WTC11 (cell line): ENCODE measurements at regions not wholly inside any gene's neighbourhood (a gene's known extent, or its start where the extent isn't known, plus 50 kb on each side); places are given as distances from the start of the nearest gene placed in this dataset.

Source experiments
- ATAC-seq: fragments of 200-7000 bp; cut with Tn5 transposase; 2 replicates; pipeline ENCODE4 v1.10.0; 2021; ENCODE audit warnings: mild to moderate bottlenecking, moderate library complexity
- CTCF ChIA-PET: fragments of 300-600 bp; sonication (Branson Sonifier 250); formaldehyde crosslinking; loops from one replicate; lab custom pipeline; 2021; ENCODE audit warnings: antibody characterized with exemption; lab: Charles Lee
- POLR2A ChIA-PET: fragments of 350-600 bp; sonication (Branson Sonifier 250); formaldehyde crosslinking; loops from one replicate; lab custom pipeline; 2021; ENCODE audit warnings: antibody characterized with exemption; lab: Charles Lee
- DNase-seq: peaks from one replicate; pipeline ENCODE4 v3.0.0; 2021; ENCODE audit warnings: low spot score
- H3K27ac Mint-ChIP-seq: 2 replicates; pipeline ENCODE4 v1.8.0; 2021; ENCODE audit warnings: mixed read lengths
- H3K27me3 Mint-ChIP-seq: 2 replicates; pipeline ENCODE4 v1.8.0; 2021; ENCODE audit warnings: low read depth, mild to moderate bottlenecking, moderate library complexity, mixed read lengths
- H3K36me3 Mint-ChIP-seq: 2 replicates; pipeline ENCODE4 v1.8.0; 2021; ENCODE audit warnings: mixed read lengths
- H3K4me1 Mint-ChIP-seq: 2 replicates; pipeline ENCODE4 v1.8.0; 2022; ENCODE audit warnings: mixed read lengths
- H3K4me3 Mint-ChIP-seq: 2 replicates; pipeline ENCODE4 v1.8.0; 2021; ENCODE audit warnings: mild to moderate bottlenecking, moderate library complexity, mixed read lengths
- H3K9me3 Mint-ChIP-seq: 2 replicates; pipeline ENCODE4 v1.8.0; 2021; ENCODE audit warnings: mixed read lengths
- CREM ChIP-seq: sonication (generic); formaldehyde crosslinking; IDR thresholded peaks from 2 replicates; pipeline ENCODE4 v1.8.1; 2022; ENCODE audit warnings: mild to moderate bottlenecking, missing genetic modification reagents, moderate library complexity
- GRHL2 ChIP-seq: fragments of 250-450 bp; sonication (Bioruptor Pico); IDR thresholded peaks from 2 replicates; pipeline ENCODE4 v1.8.0; 2022; ENCODE audit warnings: mild to moderate bottlenecking, moderate library complexity; ENCODE audit not compliant: insufficient replicate concordance, severe bottlenecking
- IRF2 ChIP-seq: sonication (generic); formaldehyde crosslinking; IDR thresholded peaks from 2 replicates; pipeline ENCODE4 v1.8.0; 2022; ENCODE audit warnings: low read depth, missing genetic modification reagents, borderline replicate concordance
- JAZF1 ChIP-seq: fragments of 250-450 bp; sonication (Bioruptor Pico); IDR thresholded peaks from 2 replicates; pipeline ENCODE4 v1.9.0; 2021; ENCODE audit warnings: moderate library complexity, mild to moderate bottlenecking, inconsistent platforms
- MYBL2 ChIP-seq: sonication (generic); formaldehyde crosslinking; IDR thresholded peaks from 2 replicates; pipeline ENCODE4 v1.8.1; 2023; ENCODE audit warnings: mild to moderate bottlenecking, moderate library complexity, missing genetic modification reagents
- TP53 ChIP-seq: sonication (generic); formaldehyde crosslinking; IDR thresholded peaks from 2 replicates; pipeline ENCODE4 v1.8.1; 2023; ENCODE audit warnings: mild to moderate bottlenecking, missing genetic modification reagents
- ZBTB21 ChIP-seq: sonication (generic); formaldehyde crosslinking; IDR thresholded peaks from 2 replicates; pipeline ENCODE4 v1.8.1; 2023; ENCODE audit warnings: mild to moderate bottlenecking, missing genetic modification reagents, borderline replicate concordance
- ZNF121 ChIP-seq: sonication (generic); formaldehyde crosslinking; IDR thresholded peaks from 2 replicates; pipeline ENCODE4 v1.8.0; 2023; ENCODE audit warnings: missing genetic modification reagents
- ZNF423 ChIP-seq: fragments of 250-450 bp; sonication (Bioruptor Pico); IDR thresholded peaks from 2 replicates; pipeline ENCODE4 v2.1.2; 2022; ENCODE audit warnings: mild to moderate bottlenecking, moderate library complexity
- ZNF671 ChIP-seq: fragments of 250-450 bp; sonication (Bioruptor Pico); IDR thresholded peaks from 2 replicates; pipeline ENCODE4 v1.8.0; 2021; ENCODE audit warnings: mild to moderate bottlenecking
- TF ChIP-seq, protein P1 (sequence below): sonication (generic); formaldehyde crosslinking; IDR thresholded peaks from 2 replicates; pipeline ENCODE4 v1.8.1; 2022; ENCODE audit warnings: low read depth, mild to moderate bottlenecking, moderate library complexity, missing genetic modification reagents, borderline replicate concordance
- TF ChIP-seq, protein P2 (sequence below): sonication (generic); formaldehyde crosslinking; IDR thresholded peaks from 2 replicates; pipeline ENCODE4 v1.8.0; 2023; ENCODE audit warnings: missing genetic modification reagents, mild to moderate bottlenecking, borderline replicate concordance
- TF ChIP-seq, protein P3 (sequence below): sonication (generic); formaldehyde crosslinking; IDR thresholded peaks from 2 replicates; pipeline ENCODE4 v1.8.1; 2023; ENCODE audit warnings: mild to moderate bottlenecking, missing genetic modification reagents, moderate library complexity
- TF ChIP-seq, protein P4 (sequence below): fragments of 250-450 bp; sonication (Bioruptor Pico); conservative IDR thresholded peaks from 2 replicates; pipeline ENCODE4 v1.9.0; 2021; ENCODE audit warnings: mild to moderate bottlenecking
- TF ChIP-seq, protein P5 (sequence below): fragments of 250-450 bp; sonication (Bioruptor Pico); IDR thresholded peaks from 2 replicates; pipeline ENCODE4 v1.9.0; 2021; ENCODE audit warnings: mild to moderate bottlenecking
- TF ChIP-seq, protein P6 (sequence below): sonication (generic); formaldehyde crosslinking; IDR thresholded peaks from 2 replicates; pipeline ENCODE4 v1.8.1; 2022; ENCODE audit warnings: mild to moderate bottlenecking, moderate library complexity, missing genetic modification reagents

DNA sequence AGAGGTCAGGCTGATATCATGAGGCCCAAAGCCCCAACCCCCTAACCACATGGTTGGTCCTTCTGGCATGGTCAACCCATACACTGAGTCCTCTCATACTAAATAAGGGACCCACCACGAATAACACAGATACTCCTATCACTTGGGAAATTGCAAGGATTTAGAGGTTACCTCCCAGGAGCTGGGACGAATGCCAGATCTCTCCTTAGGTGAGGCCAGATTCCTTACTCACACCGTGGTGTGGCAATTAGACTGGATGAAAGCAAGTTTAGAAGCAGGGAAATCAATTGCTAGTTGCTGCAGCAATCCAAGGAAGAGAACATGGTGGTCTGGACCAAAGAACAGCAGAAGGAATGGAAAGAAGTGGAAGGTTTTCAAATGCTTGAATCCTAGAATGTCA, 60.1 kb downstream of the IER5 start:
- peaks cover 19% of the 10 kb centered on the region for H3K9me3 Mint-ChIP-seq
- no peak overlapping the region for H3K27ac Mint-ChIP-seq
- peaks cover 11% of the 10 kb centered on the region for H3K27me3 Mint-ChIP-seq
- no peak overlapping the region for H3K4me3 Mint-ChIP-seq
- no peak for TF ChIP-seq JAZF1 (CRISPR knock-in tag)
- TF ChIP-seq CREM, result no peak
- TF ChIP-seq ZBTB21 (CRISPR knock-in tag), result no peak
- no peak for TF ChIP-seq IRF2 (CRISPR knock-in tag)
- no peak for TF ChIP-seq GRHL2 (CRISPR knock-in tag)
- TF ChIP-seq, protein P1, sequence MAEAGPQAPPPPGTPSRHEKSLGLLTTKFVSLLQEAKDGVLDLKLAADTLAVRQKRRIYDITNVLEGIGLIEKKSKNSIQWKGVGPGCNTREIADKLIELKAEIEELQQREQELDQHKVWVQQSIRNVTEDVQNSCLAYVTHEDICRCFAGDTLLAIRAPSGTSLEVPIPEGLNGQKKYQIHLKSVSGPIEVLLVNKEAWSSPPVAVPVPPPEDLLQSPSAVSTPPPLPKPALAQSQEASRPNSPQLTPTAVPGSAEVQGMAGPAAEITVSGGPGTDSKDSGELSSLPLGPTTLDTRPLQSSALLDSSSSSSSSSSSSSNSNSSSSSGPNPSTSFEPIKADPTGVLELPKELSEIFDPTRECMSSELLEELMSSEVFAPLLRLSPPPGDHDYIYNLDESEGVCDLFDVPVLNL (CRISPR knock-in tag), result no peak
- no peak for TF ChIP-seq ZNF121
- no peak for TF ChIP-seq ZNF671 (CRISPR knock-in tag)
- TF ChIP-seq, protein P2, sequence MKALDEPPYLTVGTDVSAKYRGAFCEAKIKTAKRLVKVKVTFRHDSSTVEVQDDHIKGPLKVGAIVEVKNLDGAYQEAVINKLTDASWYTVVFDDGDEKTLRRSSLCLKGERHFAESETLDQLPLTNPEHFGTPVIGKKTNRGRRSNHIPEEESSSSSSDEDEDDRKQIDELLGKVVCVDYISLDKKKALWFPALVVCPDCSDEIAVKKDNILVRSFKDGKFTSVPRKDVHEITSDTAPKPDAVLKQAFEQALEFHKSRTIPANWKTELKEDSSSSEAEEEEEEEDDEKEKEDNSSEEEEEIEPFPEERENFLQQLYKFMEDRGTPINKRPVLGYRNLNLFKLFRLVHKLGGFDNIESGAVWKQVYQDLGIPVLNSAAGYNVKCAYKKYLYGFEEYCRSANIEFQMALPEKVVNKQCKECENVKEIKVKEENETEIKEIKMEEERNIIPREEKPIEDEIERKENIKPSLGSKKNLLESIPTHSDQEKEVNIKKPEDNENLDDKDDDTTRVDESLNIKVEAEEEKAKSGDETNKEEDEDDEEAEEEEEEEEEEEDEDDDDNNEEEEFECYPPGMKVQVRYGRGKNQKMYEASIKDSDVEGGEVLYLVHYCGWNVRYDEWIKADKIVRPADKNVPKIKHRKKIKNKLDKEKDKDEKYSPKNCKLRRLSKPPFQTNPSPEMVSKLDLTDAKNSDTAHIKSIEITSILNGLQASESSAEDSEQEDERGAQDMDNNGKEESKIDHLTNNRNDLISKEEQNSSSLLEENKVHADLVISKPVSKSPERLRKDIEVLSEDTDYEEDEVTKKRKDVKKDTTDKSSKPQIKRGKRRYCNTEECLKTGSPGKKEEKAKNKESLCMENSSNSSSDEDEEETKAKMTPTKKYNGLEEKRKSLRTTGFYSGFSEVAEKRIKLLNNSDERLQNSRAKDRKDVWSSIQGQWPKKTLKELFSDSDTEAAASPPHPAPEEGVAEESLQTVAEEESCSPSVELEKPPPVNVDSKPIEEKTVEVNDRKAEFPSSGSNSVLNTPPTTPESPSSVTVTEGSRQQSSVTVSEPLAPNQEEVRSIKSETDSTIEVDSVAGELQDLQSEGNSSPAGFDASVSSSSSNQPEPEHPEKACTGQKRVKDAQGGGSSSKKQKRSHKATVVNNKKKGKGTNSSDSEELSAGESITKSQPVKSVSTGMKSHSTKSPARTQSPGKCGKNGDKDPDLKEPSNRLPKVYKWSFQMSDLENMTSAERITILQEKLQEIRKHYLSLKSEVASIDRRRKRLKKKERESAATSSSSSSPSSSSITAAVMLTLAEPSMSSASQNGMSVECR (CRISPR knock-in tag), result no peak
- TF ChIP-seq TP53, result no peak
- TF ChIP-seq, protein P3, sequence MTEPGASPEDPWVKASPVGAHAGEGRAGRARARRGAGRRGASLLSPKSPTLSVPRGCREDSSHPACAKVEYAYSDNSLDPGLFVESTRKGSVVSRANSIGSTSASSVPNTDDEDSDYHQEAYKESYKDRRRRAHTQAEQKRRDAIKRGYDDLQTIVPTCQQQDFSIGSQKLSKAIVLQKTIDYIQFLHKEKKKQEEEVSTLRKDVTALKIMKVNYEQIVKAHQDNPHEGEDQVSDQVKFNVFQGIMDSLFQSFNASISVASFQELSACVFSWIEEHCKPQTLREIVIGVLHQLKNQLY (CRISPR knock-in tag), result no peak
- TF ChIP-seq, protein P4, sequence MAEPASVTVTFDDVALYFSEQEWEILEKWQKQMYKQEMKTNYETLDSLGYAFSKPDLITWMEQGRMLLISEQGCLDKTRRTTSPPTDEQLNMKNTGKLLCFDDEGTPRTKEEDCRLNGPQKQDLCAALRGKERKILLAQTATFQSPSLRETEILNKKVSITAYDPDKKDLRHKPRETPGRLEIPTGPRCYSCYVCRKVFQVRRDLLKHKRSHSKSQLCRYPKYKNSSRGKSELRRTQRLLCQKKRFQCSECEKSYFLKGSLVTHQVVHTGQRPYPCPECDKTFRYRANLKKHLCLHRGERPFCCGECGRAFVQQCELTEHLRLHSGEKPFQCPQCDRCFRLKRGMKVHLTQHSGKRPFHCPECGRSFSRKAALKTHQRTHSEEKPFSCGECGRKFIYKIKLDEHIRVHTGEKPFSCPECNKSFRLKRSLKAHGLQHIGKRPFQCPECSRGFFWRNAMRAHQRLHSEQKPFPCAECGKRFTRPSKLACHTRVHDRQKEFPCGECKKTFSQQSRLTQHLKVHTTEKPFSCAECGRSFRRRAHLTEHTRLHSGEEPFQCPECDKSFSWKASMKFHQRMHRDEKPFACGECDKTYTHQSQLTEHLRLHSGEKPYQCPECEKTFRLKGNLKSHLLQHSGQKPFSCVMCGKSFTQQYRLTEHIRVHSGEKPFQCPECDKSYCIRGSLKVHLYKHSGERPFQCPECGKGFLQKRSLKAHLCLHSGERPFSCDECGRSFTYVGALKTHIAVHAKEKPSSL (CRISPR knock-in tag), result no peak
- TF ChIP-seq, protein P5, sequence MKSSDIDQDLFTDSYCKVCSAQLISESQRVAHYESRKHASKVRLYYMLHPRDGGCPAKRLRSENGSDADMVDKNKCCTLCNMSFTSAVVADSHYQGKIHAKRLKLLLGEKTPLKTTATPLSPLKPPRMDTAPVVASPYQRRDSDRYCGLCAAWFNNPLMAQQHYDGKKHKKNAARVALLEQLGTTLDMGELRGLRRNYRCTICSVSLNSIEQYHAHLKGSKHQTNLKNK (CRISPR knock-in tag), result no peak
- no peak for TF ChIP-seq ZNF423 (CRISPR knock-in tag)
- ChIA-PET POLR2A (no interaction called here), CTCF (interaction anchor here (1.0 to 1.4 kb wide), 2 partner anchors 65 to 110 kb away, joined by 3 read pairs; no protein-coding TSS in a partner anchor)
- DNase-seq (no peak), ATAC-seq (no peak)
- H3K4me1 Mint-ChIP-seq, result peaks cover 20% of the 10 kb centered on the region
- no peaks in the 10 kb centered on the region for H3K36me3 Mint-ChIP-seq

DNA sequence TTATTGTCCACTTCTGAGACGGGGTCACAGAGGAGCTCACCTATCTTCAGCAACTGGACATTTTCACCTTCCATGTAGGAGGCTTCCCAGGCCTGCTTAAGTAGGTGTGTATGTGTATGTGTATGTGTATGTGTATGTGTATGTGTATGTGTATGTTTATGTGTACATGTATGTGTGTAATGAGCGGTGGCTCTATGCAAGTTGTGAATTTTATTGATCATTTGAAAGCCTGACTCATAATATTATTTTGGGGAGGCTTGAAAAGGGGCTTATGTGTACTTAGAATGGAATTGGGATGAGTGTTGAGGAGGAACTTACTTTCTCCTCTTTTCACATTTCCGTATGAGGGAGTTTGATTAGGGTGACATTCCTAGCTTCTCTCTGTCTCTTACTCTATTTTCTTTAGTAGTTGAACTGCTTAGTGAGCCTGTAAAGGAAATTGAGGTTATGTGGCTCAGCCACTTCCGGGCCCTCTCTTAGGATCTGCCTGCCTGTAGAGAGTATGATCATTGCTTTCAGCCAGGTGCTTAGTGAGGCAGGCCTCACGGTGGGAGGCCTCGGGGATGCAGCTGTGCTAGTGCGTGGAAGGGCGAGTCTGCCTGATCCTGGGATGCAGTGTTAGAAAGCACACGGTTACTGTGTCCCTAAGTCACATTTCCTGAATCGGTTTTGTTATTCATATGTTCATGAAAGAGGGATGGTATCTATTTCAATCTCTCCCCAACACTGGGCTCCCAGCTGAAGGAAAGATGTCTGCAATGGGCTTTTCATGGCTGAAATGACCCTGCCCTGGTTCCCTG, 61.0 kb downstream of the IER5 start:
- Mint-ChIP-seq H3K27me3 (peaks cover 5% of the 10 kb centered on the region), H3K9me3 (peaks cover 23% of the 10 kb centered on the region), H3K36me3 (no peaks in the 10 kb centered on the region)
- peak; percentile 26 for DNase-seq
- POLR2A ChIA-PET, result no interaction called here
- TF ChIP-seq, protein P6, sequence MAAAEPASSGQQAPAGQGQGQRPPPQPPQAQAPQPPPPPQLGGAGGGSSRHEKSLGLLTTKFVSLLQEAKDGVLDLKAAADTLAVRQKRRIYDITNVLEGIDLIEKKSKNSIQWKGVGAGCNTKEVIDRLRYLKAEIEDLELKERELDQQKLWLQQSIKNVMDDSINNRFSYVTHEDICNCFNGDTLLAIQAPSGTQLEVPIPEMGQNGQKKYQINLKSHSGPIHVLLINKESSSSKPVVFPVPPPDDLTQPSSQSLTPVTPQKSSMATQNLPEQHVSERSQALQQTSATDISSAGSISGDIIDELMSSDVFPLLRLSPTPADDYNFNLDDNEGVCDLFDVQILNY, result no peak
- TF ChIP-seq ZNF423 (CRISPR knock-in tag), result 0 out of 2 replicates have a peak, but pooled peaks have one; percentile 1
- no peak for TF ChIP-seq MYBL2 (CRISPR knock-in tag)
- TF ChIP-seq, all 79 proteins: peak for 1
- no peak overlapping the region for H3K4me3 Mint-ChIP-seq
- CTCF ChIA-PET, result interaction anchor here (1.0 to 1.4 kb wide), 2 partner anchors 66 kb away, joined by 3 read pairs; no protein-coding TSS in a partner anchor
- H3K4me1 Mint-ChIP-seq, result peaks cover 20% of the 10 kb centered on the region
- H3K27ac Mint-ChIP-seq, result no peak overlapping the region
- peak; percentile 69 for ATAC-seq
